ENCODE measurements at regions not wholly inside any gene's neighbourhood (a gene's known extent, or its start where the extent isn't known, plus 50 kb on each side); places are given as distances from the start of the nearest gene placed in this dataset.
"Not testable (repeated sequence)": the region's sequence is repeated elsewhere in the genome, so short reads cannot be mapped to it uniquely, and the experiment has no call there.

DNA sequence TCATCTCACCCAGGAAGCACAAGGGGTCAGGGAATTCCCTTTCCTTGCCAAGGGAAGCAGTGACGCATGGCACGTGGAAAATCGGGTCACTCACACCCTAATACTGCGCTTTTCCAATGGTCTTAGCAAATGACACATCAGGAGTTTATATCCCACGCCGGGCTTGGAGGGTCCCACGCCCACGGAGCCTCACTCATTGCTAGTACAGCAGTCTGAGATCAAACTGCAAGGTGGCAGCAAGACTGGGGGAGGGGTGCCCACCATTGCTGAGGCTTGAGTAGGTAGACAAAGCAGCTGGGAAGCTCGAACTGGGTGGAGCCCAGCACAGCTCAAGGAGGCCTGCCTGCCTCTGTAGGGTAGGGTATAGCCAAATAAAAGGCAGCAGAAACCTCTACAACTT, 691.1 kb upstream of the PCDH10 start:
- TF ChIP-seq, protein P1, sequence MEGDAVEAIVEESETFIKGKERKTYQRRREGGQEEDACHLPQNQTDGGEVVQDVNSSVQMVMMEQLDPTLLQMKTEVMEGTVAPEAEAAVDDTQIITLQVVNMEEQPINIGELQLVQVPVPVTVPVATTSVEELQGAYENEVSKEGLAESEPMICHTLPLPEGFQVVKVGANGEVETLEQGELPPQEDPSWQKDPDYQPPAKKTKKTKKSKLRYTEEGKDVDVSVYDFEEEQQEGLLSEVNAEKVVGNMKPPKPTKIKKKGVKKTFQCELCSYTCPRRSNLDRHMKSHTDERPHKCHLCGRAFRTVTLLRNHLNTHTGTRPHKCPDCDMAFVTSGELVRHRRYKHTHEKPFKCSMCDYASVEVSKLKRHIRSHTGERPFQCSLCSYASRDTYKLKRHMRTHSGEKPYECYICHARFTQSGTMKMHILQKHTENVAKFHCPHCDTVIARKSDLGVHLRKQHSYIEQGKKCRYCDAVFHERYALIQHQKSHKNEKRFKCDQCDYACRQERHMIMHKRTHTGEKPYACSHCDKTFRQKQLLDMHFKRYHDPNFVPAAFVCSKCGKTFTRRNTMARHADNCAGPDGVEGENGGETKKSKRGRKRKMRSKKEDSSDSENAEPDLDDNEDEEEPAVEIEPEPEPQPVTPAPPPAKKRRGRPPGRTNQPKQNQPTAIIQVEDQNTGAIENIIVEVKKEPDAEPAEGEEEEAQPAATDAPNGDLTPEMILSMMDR (conservative IDR thresholded peaks at IDR 0.05 in 1 of 2, IDR thresholded peaks at IDR 0.05 in 1 of 2; ENCODE audit: extremely low read depth in 1 of 2, insufficient read depth in 1 of 2, low read depth in 1 of 2, low read length in 2 of 2), result not testable (repeated sequence)
- not testable (repeated sequence) for TF ChIP-seq EZH2 (IDR thresholded peaks at IDR 0.05; ENCODE audit: borderline replicate concordance, low read length)
